PC-9 (cell line): ENCODE measurements at regions not wholly inside any gene's neighbourhood (a gene's known extent, or its start where the extent isn't known, plus 50 kb on each side); places are given as distances from the start of the nearest gene placed in this dataset.
"Not testable (repeated sequence)": the region's sequence is repeated elsewhere in the genome, so short reads cannot be mapped to it uniquely, and the experiment has no call there.

Experiments
- BruUV-seq: library from RNA; stranded (reverse); fragments of 400-500 nt; replicated peaks from 2 replicates; lab custom pipeline; 2021; lab: Mats Ljungman, UMichigan
- CTCF ChIA-PET: fragments of 300-600 bp; sonication (Branson Sonifier 250); formaldehyde crosslinking; loops from one replicate; lab custom pipeline; 2022; ENCODE audit warnings: antibody characterized with exemption; lab: Charles Lee
- POLR2A ChIA-PET: fragments of 300-600 bp; sonication (Branson Sonifier 250); formaldehyde crosslinking; loops from one replicate; lab custom pipeline; 2022; ENCODE audit warnings: antibody characterized with exemption; ENCODE audit not compliant: unreplicated experiment; lab: Charles Lee
- DNase-seq, 2 experiments: peaks; one replicate each; pipeline versions ENCODE4 v3.0.0 to v3.0.0-alpha.2; 2015 to 2022; ENCODE audit warnings: mixed read lengths in 1 of 2
- H2AFZ ChIP-seq: fragments of 200-600 bp; sonication (generic); 2 replicates; pipeline ENCODE4 v1.8.1; 2017; ENCODE audit warnings: antibody characterized with exemption
- H3F3A ChIP-seq: fragments of 200-600 bp; sonication (generic); 2 replicates; pipeline ENCODE4 v1.8.1; 2017; ENCODE audit warnings: antibody characterized with exemption, mild to moderate bottlenecking, low read depth; ENCODE audit not compliant: insufficient read depth
- H3K27ac ChIP-seq: fragments of 200-600 bp; sonication (generic); 2 replicates; pipeline ENCODE4 v1.6.1; 2016; ENCODE audit warnings: mixed run types
- H3K27me3 ChIP-seq: fragments of 200-600 bp; sonication (generic); 2 replicates; pipeline ENCODE4 v1.6.1; 2016; ENCODE audit warnings: low read depth, mixed run types; ENCODE audit not compliant: insufficient read depth
- H3K36me3 ChIP-seq: fragments of 200-600 bp; sonication (generic); 2 replicates; pipeline ENCODE4 v1.6.1; 2016; ENCODE audit warnings: low read depth, mixed run types
- H3K4me1 ChIP-seq: fragments of 200-600 bp; sonication (generic); replicated peaks from 2 replicates; pipeline ENCODE4 v1.6.1; 2016; ENCODE audit warnings: mixed run types; ENCODE audit not compliant: insufficient read depth
- H3K4me2 ChIP-seq: fragments of 200-600 bp; sonication (generic); 2 replicates; pipeline ENCODE4 v1.6.1; 2017; ENCODE audit warnings: mixed run types
- H3K4me3 ChIP-seq: fragments of 200-600 bp; sonication (generic); 2 replicates; pipeline ENCODE4 v1.6.1; 2016; ENCODE audit warnings: mixed run types
- H3K79me2 ChIP-seq: fragments of 200-600 bp; sonication (generic); 2 replicates; pipeline ENCODE4 v1.6.1; 2017; ENCODE audit warnings: low read depth, mixed run types
- H3K9me2 ChIP-seq: fragments of 200-600 bp; sonication (generic); 2 replicates; pipeline ENCODE4 v1.8.1; 2017; ENCODE audit warnings: mild to moderate bottlenecking; ENCODE audit not compliant: insufficient read depth
- H3K9me3 ChIP-seq: fragments of 200-600 bp; sonication (generic); 2 replicates; pipeline ENCODE4 v1.8.1; 2016; ENCODE audit warnings: low read depth; ENCODE audit not compliant: insufficient read depth
- H4K20me1 ChIP-seq: fragments of 200-600 bp; sonication (generic); 2 replicates; pipeline ENCODE4 v1.8.1; 2017; ENCODE audit not compliant: insufficient read depth
- CTCF ChIP-seq: fragments of 200-600 bp; sonication (generic); conservative IDR thresholded peaks from 2 replicates; pipeline ENCODE4 v1.6.1; 2017; ENCODE audit warnings: mixed run types, antibody characterized with exemption, mild to moderate bottlenecking, moderate library complexity
- EZH2 ChIP-seq: fragments of 200-600 bp; sonication (generic); IDR thresholded peaks from 2 replicates; pipeline ENCODE4 v1.8.0; 2017; ENCODE audit warnings: antibody characterized with exemption, low read depth
- intact Hi-C: fragments of 100-400 bp; cut with micrococcal nuclease; formaldehyde crosslinking; loops from one replicate; pipeline ENCODE4 v1.10.0; 2022; ENCODE audit not compliant: unreplicated experiment

GRCh38 chr5:159682623-159683022 lies 233.7 kb upstream of the ADRA1B start:
- Histone ChIP-seq H2AFZ (no peak overlapping the region), H3K4me3 (no peak overlapping the region), H3F3A (no peaks in the 10 kb centered on the region), H3K27me3 (no peaks in the 10 kb centered on the region), H3K36me3 (no peaks in the 10 kb centered on the region), H4K20me1 (no peaks in the 10 kb centered on the region), H3K9me3 (peaks cover 14% of the 10 kb centered on the region; the same call in 1 of the 2 replicates), H3K9me2 (no peaks in the 10 kb centered on the region), H3K4me1 (no peaks in the 10 kb centered on the region), H3K79me2 (no peaks in the 10 kb centered on the region), H3K27ac (no peak overlapping the region), H3K4me2 (no peak overlapping the region)
- BruUV-seq = no TSS peak
- no peak for DNase-seq
- TF ChIP-seq CTCF (no peak), EZH2 (no peak)
- POLR2A ChIA-PET = no interaction called here
- intact Hi-C loops = no loop called here
- CTCF ChIA-PET = interaction anchor here (1.2 kb wide), 1 partner anchor 234 kb away, joined by 3 read pairs; the partner anchor contains the start of gene ADRA1B

- H3K4me2 ChIP-seq, H3K9me3 ChIP-seq, H2AFZ ChIP-seq, H3K79me2 ChIP-seq, CTCF ChIA-PET, H3K9me2 ChIP-seq, H3K27me3 ChIP-seq, intact Hi-C loops, H3K4me3 ChIP-seq, DNase-seq, H3F3A ChIP-seq, BruUV-seq, H4K20me1 ChIP-seq, H3K36me3 ChIP-seq, H3K27ac ChIP-seq, H3K4me1 ChIP-seq, POLR2A ChIA-PET: not testable (repeated sequence)
Observed at GRCh38 chr5:159687892-159688291, 228.4 kb upstream of the ADRA1B start.

- Histone ChIP-seq H3K9me2 (no peaks in the 10 kb centered on the region), H3F3A (no peaks in the 10 kb centered on the region), H3K79me2 (no peaks in the 10 kb centered on the region), H3K27me3 (no peaks in the 10 kb centered on the region), H3K4me1 (0 out of 2 replicates have a peak, but pooled peaks cover 8% of the 10 kb centered on the region), H3K9me3 (no peaks in the 10 kb centered on the region), H3K4me2 (no peak overlapping the region), H2AFZ (no peak overlapping the region), H3K4me3 (no peak overlapping the region), H3K27ac (no peak overlapping the region), H4K20me1 (no peaks in the 10 kb centered on the region), H3K36me3 (no peaks in the 10 kb centered on the region)
- TF ChIP-seq EZH2 (no peak), CTCF (no peak)
- DNase-seq = no peak
- ChIA-PET CTCF (no interaction called here), POLR2A (no interaction called here)
- intact Hi-C loops = no loop called here
- BruUV-seq = no TSS peak
Observed at GRCh38 chr5:159695741-159696294, 220.5 kb upstream of the ADRA1B start.

GRCh38 chr5:159697530-159697929 lies 218.8 kb upstream of the ADRA1B start:
- H3K27me3 ChIP-seq = no peaks in the 10 kb centered on the region
- H4K20me1 ChIP-seq = no peaks in the 10 kb centered on the region
- CTCF ChIA-PET = interaction anchor here (0.8 kb wide), 1 partner anchor 37 kb away, joined by 3 read pairs; no protein-coding TSS in a partner anchor
- no peaks in the 10 kb centered on the region for H3F3A ChIP-seq
- H3K9me3 ChIP-seq = no peaks in the 10 kb centered on the region
- no peak overlapping the region for H2AFZ ChIP-seq
- intact Hi-C loops = no loop called here
- no peak for TF ChIP-seq CTCF
- no peak for TF ChIP-seq EZH2
- POLR2A ChIA-PET = no interaction called here
- H3K4me2 ChIP-seq = no peak overlapping the region
- DNase-seq = no peak
- H3K36me3 ChIP-seq = no peaks in the 10 kb centered on the region
- H3K4me3 ChIP-seq = no peak overlapping the region
- H3K4me1 ChIP-seq = 0 out of 2 replicates have a peak, but pooled peaks cover 8% of the 10 kb centered on the region
- no peaks in the 10 kb centered on the region for H3K9me2 ChIP-seq
- H3K27ac ChIP-seq = no peak overlapping the region
- BruUV-seq = no TSS peak
- no peaks in the 10 kb centered on the region for H3K79me2 ChIP-seq
